Endothelial cell of umbilical vein (primary cell): ENCODE measurements at regions not wholly inside any gene's neighbourhood (a gene's known extent, or its start where the extent isn't known, plus 50 kb on each side); places are given as distances from the start of the nearest gene placed in this dataset.

Experiments
- BruUV-seq: library from RNA; stranded (reverse); fragments of 400-500 nt; replicated peaks from 2 replicates; lab custom pipeline; 2021; lab: Mats Ljungman, UMichigan
- CTCF ChIA-PET: fragments of 300-600, 350-600 bp; sonication (Branson Sonifier 250); formaldehyde crosslinking; loops from one replicate; lab custom pipeline; 2021; ENCODE audit warnings: antibody characterized with exemption, inconsistent platforms; lab: Charles Lee
- POLR2A ChIA-PET: fragments of 300-600, 350-600 bp; sonication (Branson Sonifier 250); formaldehyde crosslinking; loops from one replicate; lab custom pipeline; 2021; ENCODE audit warnings: antibody characterized with exemption, inconsistent platforms; lab: Charles Lee
- DNase-seq: peaks from one replicate; pipeline ENCODE4 v3.0.0-alpha.2; 2011; ENCODE audit warnings: low read depth, low spot score
- FAIRE-seq: peaks from 2 replicates; lab custom pipeline; 2011; peaks lifted over from hg19 to GRCh38; lab: Jason Lieb, UNC
- H2AFZ ChIP-seq: 2 replicates; pipeline ENCODE4 v1.6.0; 2012; ENCODE audit warnings: low read depth, low read length, control low read depth, inconsistent platforms
- H3K27ac ChIP-seq: 2 replicates; pipeline ENCODE4 v1.5.1; 2011; ENCODE audit warnings: low read depth, mild to moderate bottlenecking, control low read depth, low read length, moderate library complexity; ENCODE audit not compliant: insufficient read depth
- H3K27me3 ChIP-seq, 2 experiments: 2 replicates each; pipeline versions ENCODE4 v1.6.0 to v1.6.1; 2011; ENCODE audit warnings: low read length in 2 of 2, mixed read lengths in 1 of 2; ENCODE audit not compliant: control insufficient read depth in 2 of 2, insufficient read depth in 2 of 2
- H3K36me3 ChIP-seq, 2 experiments: 2 replicates in 1 of 2; 3 replicates in 1 of 2; pipeline ENCODE4 v1.5.1; 2011; ENCODE audit warnings: low read length in 2 of 2, mild to moderate bottlenecking in 1 of 2, moderate library complexity in 1 of 2; ENCODE audit not compliant: control insufficient read depth in 2 of 2, insufficient read depth in 2 of 2; ENCODE audit errors: extremely low read depth in 1 of 2
- H3K4me1 ChIP-seq: 3 replicates; pipeline ENCODE4 v1.5.1; 2011; ENCODE audit warnings: mild to moderate bottlenecking, low read length; ENCODE audit not compliant: control insufficient read depth, insufficient read depth; ENCODE audit errors: extremely low read depth
- H3K4me2 ChIP-seq: 2 replicates; pipeline ENCODE4 v1.6.1; 2011; ENCODE audit warnings: low read length, control low read depth, mixed read lengths; ENCODE audit not compliant: insufficient read depth
- H3K4me3 ChIP-seq, 3 experiments: fragments of 200-600 bp in 1 of 3; sonication (generic), shearing (Covaris generic) in 1 of 3; replicated peaks in 1 of 3; 2 replicates each; pipeline ENCODE4 v1.5.1; 2011 to 2016; ENCODE audit warnings: control low read depth in 3 of 3, low read length in 3 of 3, mild to moderate bottlenecking in 2 of 3, inconsistent platforms in 1 of 3, low read depth in 1 of 3, moderate library complexity in 1 of 3; ENCODE audit not compliant: insufficient read depth in 1 of 3
- H3K79me2 ChIP-seq: 2 replicates; pipeline ENCODE4 v1.6.0; 2012; ENCODE audit warnings: low read length, inconsistent platforms; ENCODE audit not compliant: control insufficient read depth, insufficient read depth
- H3K9ac ChIP-seq: replicated peaks from 2 replicates; pipeline ENCODE3; 2011; ENCODE audit warnings: low read length, control low read depth; ENCODE audit not compliant: insufficient read depth; ENCODE audit errors: extremely low read depth
- H3K9me1 ChIP-seq: replicated peaks from 3 replicates; pipeline ENCODE4 v1.6.0; 2011; ENCODE audit warnings: mild to moderate bottlenecking, low read length; ENCODE audit not compliant: control insufficient read depth, insufficient read depth; ENCODE audit errors: extremely low read depth
- H3K9me3 ChIP-seq: replicated peaks from 2 replicates; pipeline ENCODE4 v1.5.1; 2012; ENCODE audit warnings: low read length, inconsistent platforms; ENCODE audit not compliant: control insufficient read depth, insufficient read depth
- H4K20me1 ChIP-seq: replicated peaks from 2 replicates; pipeline ENCODE3; 2011; ENCODE audit warnings: mild to moderate bottlenecking, low read length; ENCODE audit not compliant: control insufficient read depth, insufficient read depth; ENCODE audit errors: extremely low read depth
- EZH2 ChIP-seq: IDR thresholded peaks from 2 replicates; pipeline ENCODE4 v1.6.1; 2012; ENCODE audit warnings: borderline replicate concordance, low read depth, mild to moderate bottlenecking, moderate library complexity, low read length, inconsistent platforms; ENCODE audit not compliant: severe bottlenecking
- FOS ChIP-seq: IDR thresholded peaks from 2 replicates; pipeline ENCODE4 v1.6.1; 2011; ENCODE audit warnings: mild to moderate bottlenecking, low read length, moderate library complexity, borderline replicate concordance; ENCODE audit not compliant: insufficient read depth
- GATA2 ChIP-seq: IDR thresholded peaks from 2 replicates; pipeline ENCODE4 v1.7.0; 2011; ENCODE audit warnings: low read depth, mild to moderate bottlenecking, moderate library complexity, mixed read lengths, low read length; ENCODE audit not compliant: insufficient read length, insufficient read depth
- JUN ChIP-seq: IDR thresholded peaks from 2 replicates; pipeline ENCODE4 v1.6.1; 2011; ENCODE audit warnings: borderline replicate concordance, low read depth; ENCODE audit not compliant: insufficient read length, insufficient read depth
- MYC ChIP-seq: IDR thresholded peaks from one replicate; pipeline ENCODE4 v1.6.1; 2011; ENCODE audit warnings: mild to moderate bottlenecking, low read depth, low read length
- POLR2A ChIP-seq: IDR thresholded peaks from 2 replicates; pipeline ENCODE4 v1.6.1; 2012; ENCODE audit warnings: low read depth, mild to moderate bottlenecking, control low read depth, low read length
- POLR2AphosphoS5 ChIP-seq: IDR thresholded peaks from 2 replicates; pipeline ENCODE4 v1.6.1; 2012; ENCODE audit warnings: low read depth, mild to moderate bottlenecking, control low read depth, low read length, moderate library complexity; ENCODE audit not compliant: insufficient read depth
- dilution Hi-C: fragments of 300-500 bp; cut with MboI; formaldehyde crosslinking; loops from one replicate; pipeline ENCODE4 v1.15.0; 2019; ENCODE audit warnings: low sequenced_read_pairs; ENCODE audit not compliant: extremely low pct_ligation_motif_present
- intact Hi-C: fragments of 100-400 bp; cut with micrococcal nuclease; formaldehyde crosslinking; loops from one replicate; pipeline ENCODE4 v1.10.0; 2022
- TF ChIP-seq, protein P1 (sequence below): IDR thresholded peaks from 2 replicates; pipeline ENCODE4 v1.6.1; 2011; ENCODE audit not compliant: insufficient read depth, insufficient read length
- TF ChIP-seq, protein P2 (sequence below), 2 donors: IDR thresholded peaks; 1 replicate in 1 of 2; 2 replicates in 1 of 2; pipeline ENCODE4 v1.5.1; 2011; ENCODE audit warnings: low read length in 2 of 2, mild to moderate bottlenecking in 2 of 2, moderate library complexity in 2 of 2, control low read depth in 1 of 2, inconsistent platforms in 1 of 2, low read depth in 1 of 2; ENCODE audit not compliant: insufficient read depth in 1 of 2; ENCODE audit errors: extremely low read depth in 1 of 2

DNA sequence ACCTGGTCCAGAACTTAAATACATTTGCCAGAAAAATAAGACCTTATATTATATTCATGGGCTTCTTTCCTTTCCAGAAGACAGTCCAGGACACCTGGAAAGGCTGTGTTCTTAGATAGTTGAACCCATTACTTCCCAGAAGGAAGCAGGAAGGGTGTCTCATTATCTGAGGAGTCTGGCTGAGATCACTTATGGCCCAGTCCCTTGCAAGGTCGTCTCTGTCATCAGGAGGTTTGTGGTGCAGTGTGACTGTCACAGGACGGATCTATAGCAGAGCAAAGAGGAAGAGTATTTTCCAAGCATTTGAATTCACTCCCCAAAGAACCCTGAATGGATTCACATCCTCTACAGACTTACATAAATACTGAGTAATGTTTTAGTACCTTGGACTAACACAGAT lies 270.7 kb upstream of the MTNR1B start:
- H3K9me3 ChIP-seq, result peaks cover 5% of the 10 kb centered on the region
- H3K79me2 ChIP-seq, result no peaks in the 10 kb centered on the region
- FAIRE-seq, result no peak
- no peak overlapping the region for H3K4me2 ChIP-seq
- no peaks in the 10 kb centered on the region for H3K36me3 ChIP-seq
- TF ChIP-seq GATA2 (no peak), FOS (no peak), POLR2A (no peak), MYC (no peak), POLR2AphosphoS5 (no peak), EZH2 (no peak), JUN (no peak)
- TF ChIP-seq, protein P1, sequence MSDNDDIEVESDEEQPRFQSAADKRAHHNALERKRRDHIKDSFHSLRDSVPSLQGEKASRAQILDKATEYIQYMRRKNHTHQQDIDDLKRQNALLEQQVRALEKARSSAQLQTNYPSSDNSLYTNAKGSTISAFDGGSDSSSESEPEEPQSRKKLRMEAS, result no peak
- no peak overlapping the region for H3K27ac ChIP-seq
- BruUV-seq, result no TSS peak
- H2AFZ ChIP-seq, result no peak overlapping the region
- H3K4me3 ChIP-seq, result no peak overlapping the region
- dilution Hi-C loops (no loop called here), intact Hi-C loops (no loop called here)
- H3K9me1 ChIP-seq, result no peaks in the 10 kb centered on the region
- H4K20me1 ChIP-seq, result no peaks in the 10 kb centered on the region
- no peaks in the 10 kb centered on the region for H3K4me1 ChIP-seq
- ChIA-PET CTCF (no interaction called here), POLR2A (no interaction called here)
- DNase-seq, result no peak
- H3K9ac ChIP-seq, result no peak overlapping the region
- H3K27me3 ChIP-seq, result no peaks in the 10 kb centered on the region

DNA sequence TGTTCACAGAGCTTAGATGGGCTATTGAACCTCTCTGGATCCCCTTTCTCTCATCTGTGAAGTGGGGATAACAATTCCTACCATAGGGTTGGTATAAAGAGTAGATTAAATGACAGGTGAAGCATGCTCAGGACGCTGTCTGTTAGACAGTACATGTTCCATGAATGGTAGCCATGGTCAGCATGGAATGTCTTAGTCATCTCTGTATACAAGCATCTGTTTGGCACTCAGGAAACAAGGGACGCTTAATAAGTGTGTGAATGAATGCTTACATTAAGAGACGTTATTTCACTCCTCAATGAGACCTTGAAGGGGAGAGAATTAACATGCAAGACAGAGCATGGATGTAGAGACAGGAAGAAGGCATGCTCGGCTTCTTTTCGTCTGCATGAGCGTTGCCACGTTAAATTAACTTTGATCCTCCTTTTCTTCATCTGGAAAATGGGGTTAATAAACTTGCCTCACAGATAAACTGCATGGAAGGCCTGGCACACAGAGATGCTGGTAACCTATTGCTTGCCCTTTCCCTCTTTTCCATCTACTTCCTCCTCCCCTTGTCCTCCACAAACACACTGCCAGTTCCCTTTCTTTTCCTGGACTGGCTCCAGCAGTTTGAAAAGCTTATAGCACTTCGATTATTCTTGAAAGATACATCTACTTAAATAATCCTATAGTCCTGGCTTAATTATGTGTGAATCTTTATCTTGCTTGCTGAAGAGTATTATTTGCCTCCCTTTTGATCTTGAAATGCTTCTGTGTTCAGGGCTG lies 267.2 kb upstream of the MTNR1B start:
- intact Hi-C loops, result no loop called here

More for the DNA sequence above, 267.2 kb upstream of the MTNR1B start:
- no peaks in the 10 kb centered on the region for H3K27me3 ChIP-seq
- CTCF ChIA-PET, result no interaction called here
- no peak overlapping the region for H3K9ac ChIP-seq
- H3K4me2 ChIP-seq, result no peak overlapping the region
- no peaks in the 10 kb centered on the region for H3K79me2 ChIP-seq
- POLR2A ChIA-PET, result no interaction called here
- H2AFZ ChIP-seq, result no peak overlapping the region
- H4K20me1 ChIP-seq, result no peaks in the 10 kb centered on the region
- peaks cover 3% of the 10 kb centered on the region for H3K9me3 ChIP-seq
- FAIRE-seq (no peak), DNase-seq (no peak)
- H3K36me3 ChIP-seq, result no peaks in the 10 kb centered on the region
- no peak overlapping the region for H3K27ac ChIP-seq
- no TSS peak for BruUV-seq
- no peaks in the 10 kb centered on the region for H3K9me1 ChIP-seq
- H3K4me3 ChIP-seq, result no peak overlapping the region
- TF ChIP-seq, protein P2, sequence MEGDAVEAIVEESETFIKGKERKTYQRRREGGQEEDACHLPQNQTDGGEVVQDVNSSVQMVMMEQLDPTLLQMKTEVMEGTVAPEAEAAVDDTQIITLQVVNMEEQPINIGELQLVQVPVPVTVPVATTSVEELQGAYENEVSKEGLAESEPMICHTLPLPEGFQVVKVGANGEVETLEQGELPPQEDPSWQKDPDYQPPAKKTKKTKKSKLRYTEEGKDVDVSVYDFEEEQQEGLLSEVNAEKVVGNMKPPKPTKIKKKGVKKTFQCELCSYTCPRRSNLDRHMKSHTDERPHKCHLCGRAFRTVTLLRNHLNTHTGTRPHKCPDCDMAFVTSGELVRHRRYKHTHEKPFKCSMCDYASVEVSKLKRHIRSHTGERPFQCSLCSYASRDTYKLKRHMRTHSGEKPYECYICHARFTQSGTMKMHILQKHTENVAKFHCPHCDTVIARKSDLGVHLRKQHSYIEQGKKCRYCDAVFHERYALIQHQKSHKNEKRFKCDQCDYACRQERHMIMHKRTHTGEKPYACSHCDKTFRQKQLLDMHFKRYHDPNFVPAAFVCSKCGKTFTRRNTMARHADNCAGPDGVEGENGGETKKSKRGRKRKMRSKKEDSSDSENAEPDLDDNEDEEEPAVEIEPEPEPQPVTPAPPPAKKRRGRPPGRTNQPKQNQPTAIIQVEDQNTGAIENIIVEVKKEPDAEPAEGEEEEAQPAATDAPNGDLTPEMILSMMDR (IDR thresholded peaks at IDR 0.05; ENCODE audit: extremely low read depth in 1 of 2, insufficient read depth in 1 of 2, low read depth in 1 of 2, low read length in 2 of 2), result no peak
- dilution Hi-C loops, result no loop called here
- H3K4me1 ChIP-seq, result no peaks in the 10 kb centered on the region
